Heart right ventricle (tissue), 16 donors: ENCODE measurements at regions not wholly inside any gene's neighbourhood (a gene's known extent, or its start where the extent isn't known, plus 50 kb on each side); places are given as distances from the start of the nearest gene placed in this dataset.
A peak's percentile ranks its signal among the peaks of the same experiment; 100 is the strongest.

Experiments
- ATAC-seq, 8 donors: fragments of 200-7000 bp; cut with Tn5 transposase; one replicate each; pipeline ENCODE4 v1.9.1; 2020; ENCODE audit warnings: mild to moderate bottlenecking in 8 of 8, moderate library complexity in 8 of 8, moderate number of reproducible peaks in 1 of 8
- DNase-seq, 2 donors: peaks; one replicate each; pipeline ENCODE4 v3.0.0-alpha.2; 2020
- H3K27ac ChIP-seq, 10 donors: fragments of 200-600 bp; sonication (generic) in 2 of 10; one replicate each; pipeline versions ENCODE4 v1.5.0 to v1.8.0; 2020 to 2022; ENCODE audit warnings: mild to moderate bottlenecking in 3 of 10
- H3K27me3 ChIP-seq, 7 donors: fragments of 200-600 bp; one replicate each; pipeline ENCODE4 v1.8.0; 2021 to 2022; ENCODE audit warnings: mild to moderate bottlenecking in 2 of 7
- H3K36me3 ChIP-seq, 9 donors: fragments of 200-600 bp; sonication (generic) in 1 of 9; one replicate each; pipeline versions ENCODE4 v1.5.0 to v1.8.0; 2020 to 2022; ENCODE audit warnings: mild to moderate bottlenecking in 2 of 9
- H3K4me1 ChIP-seq, 9 donors: fragments of 200-600 bp; sonication (generic) in 1 of 9; one replicate each; pipeline versions ENCODE4 v1.5.0 to v1.8.0; 2020 to 2022; ENCODE audit warnings: mild to moderate bottlenecking in 4 of 9
- H3K4me3 ChIP-seq, 10 donors: fragments of 200-600 bp; sonication (generic) in 2 of 10; one replicate each; pipeline versions ENCODE4 v1.5.0 to v1.8.0; 2020 to 2022; ENCODE audit warnings: mild to moderate bottlenecking in 7 of 10, moderate library complexity in 2 of 10
- H3K9me3 ChIP-seq, 11 donors: fragments of 200-600 bp in 10 of 11; sonication (generic) in 2 of 11; one replicate each; pipeline versions ENCODE4 v1.5.0 to v1.8.0; 2013 to 2022; ENCODE audit warnings: mild to moderate bottlenecking in 2 of 11, control low read depth in 1 of 11, moderate library complexity in 1 of 11
- CTCF ChIP-seq, 9 donors: fragments of 200-600 bp; sonication (generic) in 2 of 9; IDR thresholded peaks; one replicate each; pipeline versions ENCODE4 v1.5.0 to v1.8.0; 2021 to 2022; ENCODE audit warnings: antibody characterized with exemption in 9 of 9, mild to moderate bottlenecking in 5 of 9, moderate library complexity in 1 of 9
- WGBS, 2 donors: extraction: QIAGEN DNeasy Blood & Tissue Kit; methylation state at CpG; one replicate each; pipeline ENCODE4 v1.1.7; 2013; ENCODE audit warnings: inconsistent platforms in 1 of 2; 5-methylcytosine and 5-hydroxymethylcytosine counted together
- intact Hi-C, 10 donors: fragments of 100-400 bp; cut with DNase I; formaldehyde crosslinking; loops; one replicate each; pipeline versions ENCODE4 v1.11.1 to v1.14.2; 2022
- donor health status: Arrhythmogenic right ventricular cardiomyopathy.
- donor health status: ischemic (EF 13 %, LVEDD 7.1; RV severe dilation, severe dysfunction).
- donor health status: healthy with polysubstance abuse.
- donor health status: DM: no; HTN: yes; CAD: no.
- donor health status: DM: no; HTN: no; CAD: no.
- donor health status: ischemic (EF 25% LVEDD 6.9; RV normal size, moderate dysfunction).
- donor health status: ischemic (EF 25% LVEDD 5.7; RV mildly dilated, moderate dysfunction).
- donor health status: healthy.
- donor health status: DM: yes; HTN: yes; CAD: no.
- donor health status: Ischemic cardiomyopathy.
- donor health status: ischemic (EF 35%, LVEDD 5.7; RV mildly dilated, moderate dysfunction).
- donor health status: nonischemic (EF 11% LVEDD 7.7; RV severe dilation, severe dysfunction).
- donor health status: DM: yes; HTN: yes; CAD: no.
- donor health status: PGD.
- donor health status: ischemic (EF 29% LVEDD 5.4; RV normal size, mild dysfunction).
- donor health status: nonischemic (EF 23%, LVEDD 6.1; RV moderate dilation, normal function).

DNA sequence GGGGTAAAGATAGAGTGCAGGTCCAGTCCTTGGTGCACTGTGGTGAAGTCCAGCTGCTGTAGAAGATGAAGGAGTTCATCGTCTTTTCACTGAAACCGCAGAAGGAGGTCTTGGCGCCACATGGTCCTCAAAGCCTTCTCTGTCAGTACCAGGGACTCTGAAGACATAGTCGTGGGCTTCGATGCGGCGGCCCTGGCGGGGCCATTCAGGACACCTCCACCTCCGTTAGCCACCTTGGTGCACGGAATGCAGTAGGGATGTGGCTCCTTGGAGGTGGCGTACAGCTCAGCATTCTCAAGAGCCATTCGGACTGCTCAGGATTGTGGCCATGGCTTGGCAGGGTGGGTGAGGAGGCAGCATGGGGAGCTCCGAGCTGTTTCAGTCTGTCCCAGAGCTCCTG, 418.8 kb downstream of the SUCLG1 start:
- Histone ChIP-seq H3K4me3 (no peak overlapping the region), H3K4me1 (no peaks in the 10 kb centered on the region), H3K27me3 (peaks cover 0 to 7% (median 0%) of the 10 kb centered on the region in 7 donors), H3K27ac (no peak overlapping the region), H3K9me3 (peaks cover 0 to 2% (median 0%) of the 10 kb centered on the region in 11 donors), H3K36me3 (no peaks in the 10 kb centered on the region)
- intact Hi-C loops: no loop called here
- no peak for TF ChIP-seq CTCF (IDR thresholded peaks at IDR 0.05)
- DNase-seq (no peak), ATAC-seq (peak in 1 of 8 donors; percentile 17)
- WGBS, 2 donors: 93 to 95% methylated on average over 13 of the region's 13 CpGs

- Histone ChIP-seq H3K27ac (no peak overlapping the region), H3K36me3 (no peaks in the 10 kb centered on the region), H3K4me3 (no peak overlapping the region), H3K27me3 (peaks cover 0 to 7% (median 0%) of the 10 kb centered on the region in 7 donors), H3K4me1 (no peaks in the 10 kb centered on the region), H3K9me3 (peaks cover 0 to 2% (median 0%) of the 10 kb centered on the region in 11 donors)
- ATAC-seq: no peak
- WGBS, 2 donors: 36 to 54% methylated on average over 2 of the region's 2 CpGs
- DNase-seq: no peak
- TF ChIP-seq CTCF (IDR thresholded peaks at IDR 0.05): no peak
- intact Hi-C loops: loop anchor here in 1 of 10 donors (2.0 kb wide), 1 partner anchor 18 kb away; no protein-coding TSS in a partner anchor
Measured at GRCh38 chr2:84038866-84039265, 420.2 kb downstream of the SUCLG1 start.

GRCh38 chr2:84033347-84033974, 425.6 kb downstream of the SUCLG1 start:
- TF ChIP-seq CTCF (IDR thresholded peaks at IDR 0.05): no peak
- no peaks in the 10 kb centered on the region for H3K27me3 ChIP-seq
- DNase-seq: no peak
- no peaks in the 10 kb centered on the region for H3K4me1 ChIP-seq
- H3K4me3 ChIP-seq: no peak overlapping the region
- H3K27ac ChIP-seq: no peak overlapping the region
- intact Hi-C loops: no loop called here
- no peaks in the 10 kb centered on the region for H3K36me3 ChIP-seq
- 23 to 45% methylated on average over 2 of the region's 2 CpGs for WGBS, 2 donors
- peaks cover 0 to under 1% (median 0%) of the 10 kb centered on the region in 11 donors for H3K9me3 ChIP-seq
- no peak for ATAC-seq

- no peaks in the 10 kb centered on the region for H3K27me3 ChIP-seq
- DNase-seq: no peak
- H3K36me3 ChIP-seq: no peaks in the 10 kb centered on the region
- H3K4me1 ChIP-seq: no peaks in the 10 kb centered on the region
- H3K9me3 ChIP-seq: no peaks in the 10 kb centered on the region
- 95 to 98% methylated on average over 5 of the region's 5 CpGs for WGBS, 2 donors
- intact Hi-C loops: no loop called here
- H3K4me3 ChIP-seq: no peak overlapping the region
- no peak overlapping the region for H3K27ac ChIP-seq
- no peak for TF ChIP-seq CTCF (IDR thresholded peaks at IDR 0.05)
- no peak for ATAC-seq
Measured at GRCh38 chr2:84031312-84032050, 427.6 kb downstream of the SUCLG1 start.
